AG04450 (cell line): ENCODE measurements at regions not wholly inside any gene's neighbourhood (a gene's known extent, or its start where the extent isn't known, plus 50 kb on each side); places are given as distances from the start of the nearest gene placed in this dataset.

Experiments
- CTCF ChIA-PET: fragments of 300-600, 350-600 bp; formaldehyde crosslinking; extraction: SDS; loops from one replicate; lab custom pipeline; 2022; ENCODE audit warnings: antibody characterized with exemption, inconsistent platforms; lab: Charles Lee
- POLR2A ChIA-PET: fragments of 350-600 bp; formaldehyde crosslinking; extraction: SDS; loops from one replicate; lab custom pipeline; 2021; ENCODE audit warnings: antibody characterized with exemption, inconsistent platforms; lab: Yijun Ruan, JAX
- DNase-seq: peaks from one replicate; pipeline ENCODE4 v3.0.0-alpha.2; 2011; ENCODE audit warnings: low read depth, low spot score
- H3K27ac ChIP-seq: one replicate; pipeline ENCODE4 v1.5.1; 2012; ENCODE audit warnings: low read depth, low read length, control low read depth
- H3K27me3 ChIP-seq: one replicate; pipeline ENCODE4 v1.6.0; 2012; ENCODE audit warnings: low read length; ENCODE audit not compliant: control insufficient read depth, insufficient read depth
- H3K4me3 ChIP-seq: 2 replicates; pipeline ENCODE4 v1.5.1; 2011; ENCODE audit warnings: mild to moderate bottlenecking, low read depth, low read length, control low read depth
- H3K9me3 ChIP-seq: 2 replicates; pipeline ENCODE4 v1.5.1; 2012; ENCODE audit warnings: low read length; ENCODE audit not compliant: control insufficient read depth, insufficient read depth
- CTCF ChIP-seq: IDR thresholded peaks from 2 replicates; pipeline ENCODE4 v1.5.1; 2011; ENCODE audit warnings: low read depth, low read length, control low read depth, inconsistent platforms

GRCh38 chr3:165683947-165684346 is 153.3 kb downstream of the BCHE start:
- Histone ChIP-seq H3K4me3 (no peak overlapping the region), H3K27ac (no peak overlapping the region), H3K27me3 (no peaks in the 10 kb centered on the region), H3K9me3 (no peaks in the 10 kb centered on the region)
- no peak for DNase-seq
- no peak for TF ChIP-seq CTCF
- ChIA-PET CTCF (interaction anchor here (0.8 kb wide), 1 partner anchor 59 kb away, joined by 3 read pairs; no protein-coding TSS in a partner anchor), POLR2A (no interaction called here)

GRCh38 chr3:165682734-165683133 is 154.5 kb downstream of the BCHE start:
- Histone ChIP-seq H3K9me3 (no peaks in the 10 kb centered on the region), H3K27me3 (no peaks in the 10 kb centered on the region), H3K27ac (no peak overlapping the region), H3K4me3 (no peak overlapping the region)
- TF ChIP-seq CTCF: no peak
- DNase-seq: no peak
- ChIA-PET POLR2A (no interaction called here), CTCF (no interaction called here)

DNA sequence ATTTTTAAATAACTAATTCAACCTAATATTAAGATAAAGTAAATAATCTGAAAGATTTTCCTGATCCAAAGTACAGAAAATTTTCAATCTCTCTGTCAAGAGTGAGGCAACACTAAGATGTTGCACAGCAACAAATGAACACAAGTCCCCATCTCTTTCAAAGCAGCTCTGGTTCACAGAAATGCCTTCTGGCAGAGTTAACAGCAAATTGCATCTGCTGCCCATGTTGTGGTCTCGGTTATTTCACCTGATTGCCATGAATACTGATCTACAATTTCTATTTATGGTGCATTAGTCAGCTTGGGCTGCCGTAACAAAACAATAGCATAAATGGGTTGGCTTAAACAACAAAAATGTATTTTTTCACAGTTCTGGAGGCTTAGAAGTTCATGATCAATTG is 167.3 kb downstream of the BCHE start:
- no peaks in the 10 kb centered on the region for H3K27me3 ChIP-seq
- H3K27ac ChIP-seq: no peak overlapping the region
- DNase-seq: no peak
- no peak overlapping the region for H3K4me3 ChIP-seq
- no peak for TF ChIP-seq CTCF
- H3K9me3 ChIP-seq: no peaks in the 10 kb centered on the region
- ChIA-PET POLR2A (no interaction called here), CTCF (interaction anchor here (1.2 to 1.4 kb wide), 2 partner anchors 18 to 463 kb away, joined by 3 read pairs; no protein-coding TSS in a partner anchor)

- no peak for TF ChIP-seq CTCF
- peak; percentile 11 for DNase-seq
- POLR2A ChIA-PET: no interaction called here
- Histone ChIP-seq H3K4me3 (no peak overlapping the region), H3K27ac (no peak overlapping the region), H3K9me3 (no peaks in the 10 kb centered on the region), H3K27me3 (no peaks in the 10 kb centered on the region)
- CTCF ChIA-PET: interaction anchor here (1.4 kb wide), 1 partner anchor 463 kb away, joined by 3 read pairs; no protein-coding TSS in a partner anchor
Measured at GRCh38 chr3:165669504-165669903, 167.7 kb downstream of the BCHE start.

DNA sequence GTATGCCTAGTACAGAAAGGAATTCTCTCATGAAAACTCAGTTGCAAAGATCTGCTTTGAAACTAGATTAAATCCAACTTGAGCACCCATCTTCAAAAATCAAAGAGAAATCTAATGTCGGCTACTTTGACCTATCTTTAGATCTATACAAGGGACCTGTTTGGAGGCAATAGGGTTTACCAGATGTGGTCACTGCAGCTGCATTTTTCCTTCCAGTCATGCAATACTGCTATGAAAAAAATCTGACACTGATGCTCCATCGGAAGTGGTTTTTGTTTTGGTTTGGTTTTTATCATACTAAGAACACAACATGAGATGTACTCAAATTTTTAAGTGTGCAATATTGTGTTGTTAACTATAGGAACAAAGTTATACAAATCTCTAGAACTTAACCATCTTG is 169.5 kb downstream of the BCHE start:
- H3K27ac ChIP-seq: no peak overlapping the region
- H3K27me3 ChIP-seq: no peaks in the 10 kb centered on the region
- H3K9me3 ChIP-seq: no peaks in the 10 kb centered on the region
- TF ChIP-seq CTCF: no peak
- DNase-seq: no peak
- CTCF ChIA-PET: interaction anchor here (1.1 kb wide), 1 partner anchor 17 kb away, joined by 3 read pairs; no protein-coding TSS in a partner anchor
- H3K4me3 ChIP-seq: no peak overlapping the region
- POLR2A ChIA-PET: no interaction called here
